T47D (cell line): ENCODE measurements at regions not wholly inside any gene's neighbourhood (a gene's known extent, or its start where the extent isn't known, plus 50 kb on each side); places are given as distances from the start of the nearest gene placed in this dataset.
A peak's percentile ranks its signal among the peaks of the same experiment; 100 is the strongest.

Source experiments
- DNase-seq, 2 experiments: peaks; one replicate each; pipeline versions ENCODE4 v3.0.0 to v3.0.0-alpha.2; 2011 to 2012; ENCODE audit warnings: low read depth in 1 of 2, low spot score in 1 of 2
- JUND ChIP-seq: IDR thresholded peaks from 2 replicates; pipeline ENCODE4 v1.6.1; 2012; ENCODE audit warnings: low read depth
- in situ Hi-C: cut with HindIII; loops from 2 replicates; pipeline ENCODE4 v1.10.0; 2016; ENCODE audit warnings: low sequenced_read_pairs, low pct_unique_long_range_greater_than_20kb

GRCh38 chr5:39730006-39730405 is 305.2 kb upstream of the DAB2 start:
- no peak for DNase-seq
- no peak for TF ChIP-seq JUND
- in situ Hi-C loops, result no loop called here

DNA sequence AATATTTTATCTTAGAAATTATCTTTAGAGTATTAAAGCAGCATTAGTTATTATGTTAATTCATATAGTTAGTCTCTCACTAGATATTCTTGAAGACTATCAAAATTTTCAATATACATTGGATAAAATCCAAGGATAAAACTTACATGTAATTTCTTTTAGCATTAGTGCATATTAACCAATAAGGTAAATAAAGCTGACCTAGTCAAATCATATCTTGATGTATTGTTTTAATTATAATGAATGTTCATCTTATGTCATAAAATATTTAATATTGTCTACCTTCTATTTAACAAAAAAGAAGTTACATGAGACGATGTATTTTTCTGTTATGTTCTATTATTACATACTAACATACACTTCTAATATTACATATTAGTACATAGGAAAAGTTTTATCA is 301.7 kb upstream of the DAB2 start:
- in situ Hi-C loops, result no loop called here
- no peak for DNase-seq
- no peak for TF ChIP-seq JUND

- TF ChIP-seq JUND, result no peak
- in situ Hi-C loops, result no loop called here
- DNase-seq, result no peak
Observed at GRCh38 chr5:39721394-39721793, 296.6 kb upstream of the DAB2 start.

DNA sequence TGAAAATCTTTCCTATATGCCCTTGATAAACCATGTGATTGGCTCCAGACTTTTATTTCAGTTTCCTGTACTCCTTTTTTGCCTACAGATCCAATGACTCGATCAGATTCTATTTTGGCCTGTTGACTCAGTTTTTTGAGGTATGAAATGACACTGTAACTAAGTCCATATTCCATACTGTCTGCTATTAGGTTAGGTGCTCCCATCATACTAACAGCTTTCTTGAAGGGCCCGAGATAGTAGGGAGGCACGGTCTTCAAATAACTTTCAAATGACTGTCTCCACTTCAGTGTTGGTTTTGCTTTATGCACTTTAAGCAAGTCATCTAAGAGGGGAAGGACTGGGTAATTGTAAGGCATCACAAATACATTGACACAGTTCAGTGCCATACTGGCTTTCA is 295.4 kb upstream of the DAB2 start:
- TF ChIP-seq JUND, result no peak
- DNase-seq, result no peak
- in situ Hi-C loops, result no loop called here

- no peak for DNase-seq
- no peak for TF ChIP-seq JUND
- in situ Hi-C loops, result no loop called here
Observed at GRCh38 chr5:39717176-39717897, 292.6 kb upstream of the DAB2 start.

DNA sequence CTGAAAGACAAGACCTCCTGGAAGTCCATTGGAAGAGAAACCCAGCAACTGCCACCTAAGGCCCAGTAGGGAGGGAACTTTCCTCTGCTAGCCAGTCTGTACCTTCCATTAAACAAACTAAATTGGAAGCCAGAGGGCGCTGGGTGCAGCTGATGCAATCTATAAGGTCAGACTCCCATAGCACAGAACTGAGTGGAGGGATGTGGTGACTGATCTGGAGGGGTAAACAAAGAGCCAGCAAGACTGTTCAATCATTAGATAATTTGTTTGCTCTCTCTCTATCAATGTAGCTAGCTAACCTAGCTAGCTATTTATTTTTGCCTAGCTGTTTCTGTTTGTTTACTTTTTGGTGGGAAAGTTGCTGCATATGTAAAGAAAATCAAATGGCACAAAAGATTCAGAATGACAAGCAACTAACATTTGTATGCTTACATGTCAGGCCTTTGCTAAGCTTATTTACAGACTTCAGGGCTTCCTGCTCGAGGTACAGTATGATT is 291.8 kb upstream of the DAB2 start:
- peak; percentile 48 to 97 for DNase-seq
- peak; percentile 79 for TF ChIP-seq JUND
- in situ Hi-C loops, result no loop called here

DNA sequence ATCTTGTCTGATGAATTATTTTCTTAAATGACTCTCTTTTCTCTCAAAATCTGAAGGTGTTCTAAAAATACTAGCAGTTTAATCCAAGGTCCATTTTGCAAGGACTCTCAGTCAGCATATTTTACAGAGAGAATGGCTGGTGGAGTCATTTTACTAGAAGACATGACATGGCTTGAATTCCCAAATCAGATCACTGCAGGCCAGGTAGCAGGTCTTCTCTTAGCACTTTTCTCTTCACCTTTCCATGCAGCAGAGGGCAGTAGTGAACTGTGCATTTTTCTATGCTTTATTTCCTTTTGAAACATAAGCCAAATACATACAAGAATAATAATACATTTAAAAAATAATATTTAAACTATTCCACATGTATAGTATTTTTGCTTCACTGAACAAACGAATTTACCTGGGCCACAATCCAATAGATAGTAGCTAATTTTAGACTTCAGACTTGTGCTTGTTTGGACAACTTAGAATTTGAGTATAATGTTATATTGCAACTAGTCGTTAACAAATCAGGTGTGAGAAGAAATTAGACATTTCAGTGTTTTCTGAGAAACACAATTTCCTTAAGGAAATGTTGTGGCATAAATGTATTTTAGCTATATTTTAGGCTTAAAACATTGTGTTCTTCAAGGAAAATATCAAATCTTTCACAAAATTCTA is 289.4 kb upstream of the DAB2 start:
- DNase-seq, result peak in 1 of 2 experiments; percentile 92
- in situ Hi-C loops, result no loop called here
- no peak for TF ChIP-seq JUND

- in situ Hi-C loops, result no loop called here
- peak; percentile 89 for TF ChIP-seq JUND
- peak in 1 of 2 experiments; percentile 95 for DNase-seq
Observed at GRCh38 chr5:39713250-39713916, 288.6 kb upstream of the DAB2 start.

GRCh38 chr5:39712316-39713249 is 287.8 kb upstream of the DAB2 start:
- in situ Hi-C loops, result no loop called here
- peak; percentile 88 for TF ChIP-seq JUND

GRCh38 chr5:39711821-39712220 is 287.0 kb upstream of the DAB2 start:
- no peak for TF ChIP-seq JUND
- in situ Hi-C loops, result no loop called here
- DNase-seq, result no peak

More at GRCh38 chr5:39712316-39713249, 287.8 kb upstream of the DAB2 start:
- peak in 1 of 2 experiments; percentile 87 for DNase-seq

DNA sequence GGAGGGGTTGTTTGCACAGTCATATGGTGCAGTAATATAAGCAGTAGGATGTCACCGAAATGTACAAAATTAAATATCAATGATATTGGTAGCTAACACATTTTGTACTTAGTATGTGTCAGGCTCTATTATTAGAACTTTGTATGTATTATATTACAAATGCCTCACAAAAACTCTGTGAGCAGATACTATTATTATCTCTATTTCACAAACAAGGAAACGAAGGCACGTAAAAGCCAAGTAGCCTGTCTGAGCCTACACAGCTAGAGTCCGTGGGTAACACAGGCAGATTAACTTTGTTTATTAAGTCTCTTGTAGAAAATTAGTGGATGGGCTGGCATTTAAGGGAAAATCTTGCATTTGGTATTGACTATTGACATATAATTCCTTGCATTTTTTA is 284.3 kb upstream of the DAB2 start:
- in situ Hi-C loops, result no loop called here
- DNase-seq, result no peak
- no peak for TF ChIP-seq JUND

- DNase-seq, result no peak
- in situ Hi-C loops, result no loop called here
- TF ChIP-seq JUND, result no peak
Observed at GRCh38 chr5:39702928-39703327, 278.1 kb upstream of the DAB2 start.
